ENCODE measurements at regions not wholly inside any gene's neighbourhood (a gene's known extent, or its start where the extent isn't known, plus 50 kb on each side); places are given as distances from the start of the nearest gene placed in this dataset.

GRCh38 chr18:78601923-78602322, 377.7 kb upstream of the SALL3 start:
- no peaks in the 10 kb centered on the region for H3K36me3 ChIP-seq (ENCODE audit: control insufficient read depth in 1 of 2, insufficient read depth in 2 of 2, low read depth in 1 of 2, low read length in 2 of 2)
- no peak overlapping the region for H2BK120ac ChIP-seq (ENCODE audit: low read depth, low read length)
- H2BK15ac ChIP-seq (ENCODE audit: low read depth, poor library complexity, severe bottlenecking): no peak overlapping the region
- H4K8ac ChIP-seq (ENCODE audit: low read length): no peak overlapping the region
- no peak for DNase-seq
- peaks cover 21% of the 10 kb centered on the region for H3K9me3 ChIP-seq (ENCODE audit: control insufficient read depth, low read length)
- no peak overlapping the region for H3K23ac ChIP-seq (ENCODE audit: low read length in 2 of 2)
- no peak overlapping the region for H3K4ac ChIP-seq (ENCODE audit: low read depth in 1 of 2, low read length in 2 of 2)
- H2BK12ac ChIP-seq (ENCODE audit: low read length in 2 of 2): no peak overlapping the region
- no peak overlapping the region for H2AK5ac ChIP-seq (ENCODE audit: low read length, severe bottlenecking)
- H3K79me1 ChIP-seq (replicated peaks; ENCODE audit: low read length, poor library complexity, severe bottlenecking): no peaks in the 10 kb centered on the region
- H3K27ac ChIP-seq (ENCODE audit: low read length, poor library complexity, severe bottlenecking): no peak overlapping the region
- no peak overlapping the region for H3K4me2 ChIP-seq (ENCODE audit: low read length, poor library complexity, severe bottlenecking)
- no peak overlapping the region for H4K91ac ChIP-seq (ENCODE audit: low read length)
- H3K4me3 ChIP-seq (ENCODE audit: insufficient read depth in 1 of 2, low read depth in 1 of 2, low read length in 2 of 2): no peak overlapping the region
- WGBS: 71% methylated on average over 7 of the region's 7 CpGs
- H3K9ac ChIP-seq (ENCODE audit: low read length): no peak overlapping the region
- H3K4me1 ChIP-seq (ENCODE audit: control insufficient read depth, insufficient read depth, low read depth, low read length): no peaks in the 10 kb centered on the region
- no peak overlapping the region for H3K14ac ChIP-seq (ENCODE audit: low read length in 2 of 2)
- H3K18ac ChIP-seq (ENCODE audit: low read depth in 1 of 2, low read length in 2 of 2): no peak overlapping the region
- no peak overlapping the region for H2BK5ac ChIP-seq (ENCODE audit: low read depth, low read length, poor library complexity, severe bottlenecking)
- H3K27me3 ChIP-seq (ENCODE audit: control insufficient read depth in 1 of 2, insufficient read depth in 1 of 2, low read length in 2 of 2): no peaks in the 10 kb centered on the region
- no peak overlapping the region for H2AFZ ChIP-seq (ENCODE audit: low read depth, low read length)

- peaks cover 19% of the 10 kb centered on the region for H3K9me3 ChIP-seq (ENCODE audit: control insufficient read depth, low read length)
- no peak overlapping the region for H2BK120ac ChIP-seq (ENCODE audit: low read depth, low read length)
- 75% methylated on average over 12 of the region's 12 CpGs for WGBS
- H3K9ac ChIP-seq (ENCODE audit: low read length): no peak overlapping the region
- no peak overlapping the region for H2BK12ac ChIP-seq (ENCODE audit: low read length in 2 of 2)
- H2BK5ac ChIP-seq (ENCODE audit: low read depth, low read length, poor library complexity, severe bottlenecking): no peak overlapping the region
- no peak overlapping the region for H3K4me3 ChIP-seq (ENCODE audit: insufficient read depth in 1 of 2, low read depth in 1 of 2, low read length in 2 of 2)
- no peak overlapping the region for H3K27ac ChIP-seq (ENCODE audit: low read length, poor library complexity, severe bottlenecking)
- H3K4me1 ChIP-seq (ENCODE audit: control insufficient read depth, insufficient read depth, low read depth, low read length): no peaks in the 10 kb centered on the region
- H4K91ac ChIP-seq (ENCODE audit: low read length): no peak overlapping the region
- H3K18ac ChIP-seq (ENCODE audit: low read depth in 1 of 2, low read length in 2 of 2): no peak overlapping the region
- no peaks in the 10 kb centered on the region for H3K27me3 ChIP-seq (ENCODE audit: control insufficient read depth in 1 of 2, insufficient read depth in 1 of 2, low read length in 2 of 2)
- H3K4me2 ChIP-seq (ENCODE audit: low read length, poor library complexity, severe bottlenecking): no peak overlapping the region
- no peak for DNase-seq
- no peak overlapping the region for H2BK15ac ChIP-seq (ENCODE audit: low read depth, poor library complexity, severe bottlenecking)
- no peak overlapping the region for H2AFZ ChIP-seq (ENCODE audit: low read depth, low read length)
- H3K23ac ChIP-seq (ENCODE audit: low read length in 2 of 2): no peak overlapping the region
- no peak overlapping the region for H3K14ac ChIP-seq (ENCODE audit: low read length in 2 of 2)
- H3K4ac ChIP-seq (ENCODE audit: low read depth in 1 of 2, low read length in 2 of 2): no peak overlapping the region
- H2AK5ac ChIP-seq (ENCODE audit: low read length, severe bottlenecking): no peak overlapping the region
- no peaks in the 10 kb centered on the region for H3K79me1 ChIP-seq (replicated peaks; ENCODE audit: low read length, poor library complexity, severe bottlenecking)
- H3K36me3 ChIP-seq (ENCODE audit: control insufficient read depth in 1 of 2, insufficient read depth in 2 of 2, low read depth in 1 of 2, low read length in 2 of 2): no peaks in the 10 kb centered on the region
- H4K8ac ChIP-seq (ENCODE audit: low read length): no peak overlapping the region
Measured at GRCh38 chr18:78602430-78602829, 377.2 kb upstream of the SALL3 start.

GRCh38 chr18:78603102-78603983, 376.3 kb upstream of the SALL3 start:
- Histone ChIP-seq H2BK12ac (ENCODE audit: low read length in 2 of 2) (no peak overlapping the region), H3K9ac (ENCODE audit: low read length) (no peak overlapping the region), H3K4me2 (ENCODE audit: low read length, poor library complexity, severe bottlenecking) (no peak overlapping the region), H3K4me1 (ENCODE audit: control insufficient read depth, insufficient read depth, low read depth, low read length) (no peaks in the 10 kb centered on the region), H2BK15ac (ENCODE audit: low read depth, poor library complexity, severe bottlenecking) (no peak overlapping the region), H2BK120ac (ENCODE audit: low read depth, low read length) (no peak overlapping the region), H3K36me3 (ENCODE audit: control insufficient read depth in 1 of 2, insufficient read depth in 2 of 2, low read depth in 1 of 2, low read length in 2 of 2) (no peaks in the 10 kb centered on the region), H3K79me1 (replicated peaks; ENCODE audit: low read length, poor library complexity, severe bottlenecking) (no peaks in the 10 kb centered on the region), H3K4me3 (ENCODE audit: insufficient read depth in 1 of 2, low read depth in 1 of 2, low read length in 2 of 2) (no peak overlapping the region), H2AFZ (ENCODE audit: low read depth, low read length) (no peak overlapping the region), H2AK5ac (ENCODE audit: low read length, severe bottlenecking) (no peak overlapping the region), H3K9me3 (ENCODE audit: control insufficient read depth, low read length) (peaks cover 19% of the 10 kb centered on the region), H3K14ac (ENCODE audit: low read length in 2 of 2) (no peak overlapping the region), H3K18ac (ENCODE audit: low read depth in 1 of 2, low read length in 2 of 2) (no peak overlapping the region), H3K23ac (ENCODE audit: low read length in 2 of 2) (no peak overlapping the region), H2BK5ac (ENCODE audit: low read depth, low read length, poor library complexity, severe bottlenecking) (no peak overlapping the region), H3K4ac (ENCODE audit: low read depth in 1 of 2, low read length in 2 of 2) (no peak overlapping the region), H4K91ac (ENCODE audit: low read length) (no peak overlapping the region), H3K27me3 (ENCODE audit: control insufficient read depth in 1 of 2, insufficient read depth in 1 of 2, low read length in 2 of 2) (no peaks in the 10 kb centered on the region), H3K27ac (ENCODE audit: low read length, poor library complexity, severe bottlenecking) (no peak overlapping the region), H4K8ac (ENCODE audit: low read length) (no peak overlapping the region)
- no peak for DNase-seq
- WGBS: 57% methylated on average over 25 of the region's 25 CpGs

- Histone ChIP-seq H2AK5ac (ENCODE audit: low read length, severe bottlenecking) (no peak overlapping the region), H2AFZ (ENCODE audit: low read depth, low read length) (no peak overlapping the region), H3K4me2 (ENCODE audit: low read length, poor library complexity, severe bottlenecking) (no peak overlapping the region), H3K4ac (ENCODE audit: low read depth in 1 of 2, low read length in 2 of 2) (no peak overlapping the region), H3K4me1 (ENCODE audit: control insufficient read depth, insufficient read depth, low read depth, low read length) (no peaks in the 10 kb centered on the region), H3K18ac (ENCODE audit: low read depth in 1 of 2, low read length in 2 of 2) (no peak overlapping the region), H3K4me3 (ENCODE audit: insufficient read depth in 1 of 2, low read depth in 1 of 2, low read length in 2 of 2) (no peak overlapping the region), H3K9ac (ENCODE audit: low read length) (no peak overlapping the region), H3K9me3 (ENCODE audit: control insufficient read depth, low read length) (peaks cover 14% of the 10 kb centered on the region), H3K36me3 (ENCODE audit: control insufficient read depth in 1 of 2, insufficient read depth in 2 of 2, low read depth in 1 of 2, low read length in 2 of 2) (no peaks in the 10 kb centered on the region), H3K27me3 (ENCODE audit: control insufficient read depth in 1 of 2, insufficient read depth in 1 of 2, low read length in 2 of 2) (no peaks in the 10 kb centered on the region), H3K14ac (ENCODE audit: low read length in 2 of 2) (no peak overlapping the region), H2BK120ac (ENCODE audit: low read depth, low read length) (no peak overlapping the region), H3K27ac (ENCODE audit: low read length, poor library complexity, severe bottlenecking) (no peak overlapping the region), H3K23ac (ENCODE audit: low read length in 2 of 2) (no peak overlapping the region), H4K8ac (ENCODE audit: low read length) (no peak overlapping the region), H3K79me1 (replicated peaks; ENCODE audit: low read length, poor library complexity, severe bottlenecking) (no peaks in the 10 kb centered on the region), H4K91ac (ENCODE audit: low read length) (no peak overlapping the region), H2BK15ac (ENCODE audit: low read depth, poor library complexity, severe bottlenecking) (no peak overlapping the region), H2BK5ac (ENCODE audit: low read depth, low read length, poor library complexity, severe bottlenecking) (no peak overlapping the region), H2BK12ac (ENCODE audit: low read length in 2 of 2) (no peak overlapping the region)
- DNase-seq: no peak
- 94% methylated on average over 14 of the region's 16 CpGs for WGBS
Measured at GRCh38 chr18:78605255-78605654, 374.4 kb upstream of the SALL3 start.

Measured in mesenchymal stem cell (in vitro differentiated cells and primary cell).